Activated naive CD4-positive, alpha-beta T cell (primary cell): ENCODE measurements at regions not wholly inside any gene's neighbourhood (a gene's known extent, or its start where the extent isn't known, plus 50 kb on each side); places are given as distances from the start of the nearest gene placed in this dataset.

Source experiments
- DNase-seq, 4 experiments: peaks; one replicate each; lab custom pipeline; 2025; lab: John Stamatoyannopoulos, UW

- DNase-seq, result no peak
Measured at GRCh38 chr3:194837457-194838127, 151.9 kb downstream of the FAM43A start.

- DNase-seq, result no peak
Measured at GRCh38 chr3:194838236-194838635, 152.6 kb downstream of the FAM43A start.

- DNase-seq, result no peak
Measured at GRCh38 chr3:194840661-194841514, 155.2 kb downstream of the FAM43A start.

GRCh38 chr3:194841515-194841841 is 155.8 kb downstream of the FAM43A start:
- no peak for DNase-seq

- DNase-seq, result no peak
Measured at GRCh38 chr3:194843556-194843955, 157.9 kb downstream of the FAM43A start.

- no peak for DNase-seq
Measured at GRCh38 chr3:194844046-194844445, 158.4 kb downstream of the FAM43A start.

- DNase-seq, result no peak
Measured at GRCh38 chr3:194849166-194849875, 163.6 kb downstream of the FAM43A start.

- no peak for DNase-seq
Measured at GRCh38 chr3:194851254-194851653, 165.6 kb downstream of the FAM43A start.

- DNase-seq, result no peak
Measured at GRCh38 chr3:194851941-194852340, 166.3 kb downstream of the FAM43A start.

GRCh38 chr3:194852345-194852744 is 166.7 kb downstream of the FAM43A start:
- no peak for DNase-seq

- DNase-seq, result no peak
Measured at GRCh38 chr3:194852831-194853508, 167.3 kb downstream of the FAM43A start.

- no peak for DNase-seq
Measured at GRCh38 chr3:194854206-194854605, 168.5 kb downstream of the FAM43A start.

GRCh38 chr3:194854659-194855390 is 169.1 kb downstream of the FAM43A start:
- DNase-seq, result no peak

- no peak for DNase-seq
Measured at GRCh38 chr3:194856296-194856695, 170.6 kb downstream of the FAM43A start.

- no peak for DNase-seq
Measured at GRCh38 chr3:194857469-194858113, 171.9 kb downstream of the FAM43A start.

GRCh38 chr3:194858382-194858781 is 172.7 kb downstream of the FAM43A start:
- DNase-seq, result no peak

- DNase-seq, result no peak
Measured at GRCh38 chr3:194860725-194861124, 175.0 kb downstream of the FAM43A start.

- no peak for DNase-seq
Measured at GRCh38 chr3:194861375-194861774, 175.7 kb downstream of the FAM43A start.

- DNase-seq, result no peak
Measured at GRCh38 chr3:194865061-194865460, 179.4 kb downstream of the FAM43A start.

GRCh38 chr3:194865615-194866014 is 179.9 kb downstream of the FAM43A start:
- no peak for DNase-seq

GRCh38 chr3:194866236-194866635 is 180.6 kb downstream of the FAM43A start:
- no peak for DNase-seq
